Islet of Langerhans (tissue), 1 donor: ENCODE measurements at regions not wholly inside any gene's neighbourhood (a gene's known extent, or its start where the extent isn't known, plus 50 kb on each side); places are given as distances from the start of the nearest gene placed in this dataset.
A peak's percentile ranks its signal among the peaks of the same experiment; 100 is the strongest.

Source experiments
- FAIRE-seq: peaks from one replicate; lab custom pipeline; 2011; peaks lifted over from hg19 to GRCh38; lab: Jason Lieb, UNC

GRCh38 chr18:39721712-39722111, 2156.1 kb upstream of the CELF4 start:
- no peak for FAIRE-seq

- FAIRE-seq = no peak
Measured at GRCh38 chr18:39713961-39714360, 2148.4 kb upstream of the CELF4 start.

DNA sequence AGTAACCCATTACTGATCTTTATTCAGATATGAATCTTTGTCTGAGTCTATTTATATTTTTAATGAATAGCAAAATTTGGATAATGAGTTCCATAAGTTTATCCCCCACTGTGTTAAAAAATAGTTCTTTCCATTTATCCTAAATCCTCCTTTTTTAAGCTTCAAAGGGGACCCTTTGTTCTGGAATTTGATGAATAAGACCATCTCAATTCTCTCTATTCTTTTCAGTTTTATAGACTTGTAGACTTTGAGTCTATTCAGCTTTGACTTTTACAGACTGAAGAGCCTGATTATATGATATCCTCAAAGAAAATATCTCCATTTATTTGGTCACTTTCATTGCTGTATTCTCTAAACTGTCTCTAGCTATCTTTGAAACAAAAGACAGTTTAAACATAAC, 2146.1 kb upstream of the CELF4 start:
- FAIRE-seq = peak; percentile 88

DNA sequence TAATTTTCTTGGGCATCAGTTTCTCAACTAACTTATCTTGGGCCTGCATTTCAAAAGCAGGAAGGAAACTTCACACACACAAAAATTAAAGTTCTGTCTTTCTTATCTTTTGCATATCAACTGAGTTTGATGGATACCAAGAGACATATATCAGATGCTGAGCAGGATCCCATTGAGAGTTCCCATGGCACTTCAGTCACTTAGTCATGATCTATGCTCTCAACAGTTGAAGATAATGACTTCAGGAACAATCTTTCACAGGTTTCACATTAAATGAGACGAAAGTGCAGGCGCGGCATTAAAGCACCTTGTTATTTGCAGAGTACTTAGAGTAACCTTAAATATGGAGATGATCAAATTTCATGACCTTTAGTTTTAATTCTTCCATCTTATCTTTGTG, 2139.8 kb upstream of the CELF4 start:
- FAIRE-seq = no peak

GRCh38 chr18:39702888-39703287, 2137.3 kb upstream of the CELF4 start:
- FAIRE-seq = no peak

DNA sequence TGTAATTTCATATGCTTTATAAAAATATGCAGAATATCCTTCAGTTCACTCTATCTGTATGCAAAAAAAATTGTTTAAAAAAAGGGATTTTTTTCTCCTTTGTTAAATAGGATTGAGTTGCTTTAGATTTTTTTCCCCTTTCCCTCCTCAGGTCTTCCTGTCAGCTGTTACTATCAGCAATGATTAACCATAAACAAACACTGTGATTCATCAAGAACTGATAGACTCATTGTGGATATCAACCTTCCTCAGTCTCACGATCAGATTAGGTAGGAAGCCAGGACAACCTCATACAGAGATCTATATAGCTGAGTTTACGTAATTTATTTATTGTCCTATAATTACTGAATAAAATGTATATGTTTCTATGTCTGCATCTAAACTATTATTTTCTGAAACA, 2136.2 kb upstream of the CELF4 start:
- peak; percentile 92 for FAIRE-seq

DNA sequence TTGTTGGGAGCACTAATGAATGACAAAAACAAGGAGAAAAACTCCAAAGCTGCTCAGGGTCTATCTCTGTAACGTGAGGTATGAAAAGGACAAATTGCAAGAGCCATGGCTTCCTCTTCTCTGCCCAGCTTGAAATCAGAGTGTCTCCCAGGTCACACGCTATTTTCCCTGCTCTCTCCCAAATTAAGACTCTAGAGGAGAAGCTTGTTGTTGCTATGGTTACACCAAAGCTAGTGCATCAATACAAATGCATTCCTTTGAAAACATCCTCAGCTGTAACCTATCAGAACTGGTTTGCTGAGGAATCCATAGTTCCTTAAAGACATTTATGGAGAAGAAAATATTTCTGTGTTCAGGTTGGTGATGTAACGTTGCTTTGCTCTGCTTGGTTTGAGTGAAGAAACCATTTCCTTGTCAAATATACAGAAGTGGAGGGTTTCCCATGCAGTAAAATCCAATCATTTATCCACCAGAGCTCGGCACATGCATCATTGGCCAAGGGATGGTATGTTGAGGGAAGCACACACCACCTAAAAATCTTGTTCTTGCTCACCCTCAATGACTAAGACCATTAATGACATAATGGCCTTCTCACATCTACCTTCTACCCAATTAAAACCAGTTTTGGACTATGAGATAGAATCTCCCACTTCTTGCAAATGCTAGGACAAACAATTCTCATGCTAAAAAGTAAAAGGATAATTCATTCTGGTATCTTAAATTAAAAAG, 2135.6 kb upstream of the CELF4 start:
- no peak for FAIRE-seq

DNA sequence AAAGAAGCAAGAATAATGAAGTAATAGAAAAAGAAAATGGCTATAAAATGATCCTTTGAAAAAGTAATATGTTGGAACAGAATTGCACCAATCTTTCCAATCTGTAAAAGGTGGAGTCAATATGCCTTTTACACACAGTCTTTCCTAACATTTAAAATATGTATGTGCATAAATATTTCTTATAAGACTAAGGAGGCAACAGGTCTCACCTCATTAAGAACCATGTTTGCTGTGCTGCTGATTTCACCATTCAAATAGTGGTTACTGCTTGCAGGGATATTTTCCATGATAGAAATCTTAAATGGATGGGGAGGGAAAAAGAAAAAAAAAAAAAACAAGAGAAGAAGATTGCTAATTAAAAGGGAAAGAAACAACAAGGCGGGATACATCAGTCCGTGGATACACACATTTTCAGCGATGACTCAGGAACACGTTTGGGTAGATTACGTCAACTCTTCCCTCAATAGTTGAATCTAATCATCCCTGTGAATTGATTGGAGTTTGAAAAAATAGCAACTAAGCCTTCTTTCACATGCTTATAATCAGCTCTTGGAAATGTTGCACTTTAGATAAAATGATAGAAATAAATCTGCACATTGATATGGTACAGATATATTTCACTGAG, 2133.9 kb upstream of the CELF4 start:
- FAIRE-seq = no peak

DNA sequence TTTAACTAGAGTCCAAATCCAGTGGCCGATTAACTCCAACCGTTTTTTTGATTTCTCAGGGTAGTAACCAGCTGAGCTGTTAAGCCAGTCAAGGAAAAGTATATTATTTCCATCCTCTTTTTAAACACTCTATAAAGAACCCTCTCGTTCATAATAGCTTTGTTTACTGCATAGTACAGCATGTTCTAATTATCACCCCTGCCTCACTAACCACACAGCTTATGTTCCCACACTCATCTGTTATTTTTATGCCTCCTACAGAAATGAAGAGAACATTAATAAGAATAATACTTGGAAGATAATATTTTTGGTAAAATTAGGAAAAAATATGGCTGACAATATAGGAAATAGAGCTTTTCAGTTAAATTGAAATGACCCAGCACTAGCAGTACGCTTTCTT, 2132.8 kb upstream of the CELF4 start:
- FAIRE-seq = peak; percentile 38

- FAIRE-seq = no peak
Measured at GRCh38 chr18:39693359-39693758, 2127.8 kb upstream of the CELF4 start.

- no peak for FAIRE-seq
Measured at GRCh38 chr18:39692367-39693015, 2126.9 kb upstream of the CELF4 start.

- FAIRE-seq = no peak
Measured at GRCh38 chr18:39685303-39685902, 2119.8 kb upstream of the CELF4 start.

DNA sequence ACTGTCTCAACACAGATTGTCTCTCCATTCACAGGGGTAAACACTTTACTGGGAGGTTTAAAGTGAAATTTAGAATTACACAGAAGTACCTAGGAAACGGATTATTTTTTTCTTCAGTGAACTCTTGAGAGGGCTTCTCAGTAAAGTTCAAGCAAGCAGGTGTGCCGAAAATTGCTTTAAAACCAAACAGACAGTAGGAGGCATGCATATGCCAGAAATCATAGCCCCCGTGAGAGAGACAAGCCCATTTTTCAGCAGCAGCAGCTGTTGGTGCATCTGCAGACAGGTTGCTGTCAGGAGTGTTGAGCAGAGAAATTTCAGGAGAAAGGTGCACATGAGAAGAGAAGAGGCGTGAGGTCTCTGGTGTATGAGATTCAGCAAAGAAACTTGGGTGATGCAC, 2115.5 kb upstream of the CELF4 start:
- no peak for FAIRE-seq

DNA sequence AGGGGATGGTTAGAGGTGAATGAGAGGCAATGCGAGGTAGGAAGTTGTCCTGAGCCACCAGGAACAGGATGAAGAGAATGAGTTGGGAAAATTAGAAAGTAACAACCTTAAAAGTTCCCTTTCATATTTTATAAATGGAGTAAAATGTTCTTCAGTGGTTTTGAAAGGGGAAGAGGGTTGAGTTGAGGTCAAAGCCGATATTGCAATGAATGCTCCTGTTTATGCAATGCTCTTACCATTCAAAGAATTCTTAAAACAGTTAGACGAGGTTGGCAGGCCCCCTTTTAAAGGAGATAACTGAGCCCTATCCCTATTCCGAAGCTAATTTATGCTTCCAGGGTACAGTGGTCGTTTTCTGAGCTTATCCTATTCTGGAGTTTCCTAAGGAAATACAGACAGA, 2110.3 kb upstream of the CELF4 start:
- FAIRE-seq = no peak

DNA sequence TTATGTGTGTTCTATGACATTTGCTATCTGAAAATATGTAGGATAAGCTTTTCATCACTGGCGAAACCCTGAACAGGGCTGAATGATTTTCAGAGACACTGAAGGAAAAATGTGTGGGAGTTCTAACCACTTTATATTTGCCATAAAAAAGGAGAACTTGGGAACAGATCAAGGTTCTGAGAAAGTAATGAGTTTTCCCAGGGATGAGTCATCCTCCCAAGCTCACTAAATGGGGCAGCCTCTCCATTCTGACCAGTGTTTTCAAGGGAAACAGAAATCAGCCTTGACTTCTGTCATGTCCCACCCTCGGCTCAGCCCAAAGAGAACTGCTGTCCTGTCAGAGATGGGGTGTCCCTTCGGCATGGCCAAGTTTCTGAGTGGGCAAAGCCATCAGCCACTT, 2109.8 kb upstream of the CELF4 start:
- FAIRE-seq = no peak

DNA sequence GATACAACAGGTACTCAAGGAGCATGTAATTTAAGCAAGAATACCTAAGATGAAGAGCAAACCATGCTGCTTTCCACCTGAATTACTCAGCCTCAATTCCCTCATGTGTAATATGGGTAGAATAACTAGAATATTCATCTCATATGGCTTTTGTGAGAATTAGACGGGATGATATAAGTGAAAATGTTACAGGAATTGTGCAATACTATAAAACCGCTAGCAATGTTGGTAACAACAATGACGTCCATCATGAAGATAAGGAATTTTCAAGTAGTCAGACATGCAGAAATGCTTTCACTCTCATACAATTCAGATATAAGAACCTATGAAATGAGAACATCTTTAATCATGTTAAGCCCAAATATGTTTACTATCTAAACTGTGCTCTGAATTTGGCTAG, 2106.6 kb upstream of the CELF4 start:
- FAIRE-seq = no peak

- no peak for FAIRE-seq
Measured at GRCh38 chr18:39667905-39668304, 2102.3 kb upstream of the CELF4 start.

- no peak for FAIRE-seq
Measured at GRCh38 chr18:39666541-39666940, 2100.9 kb upstream of the CELF4 start.

DNA sequence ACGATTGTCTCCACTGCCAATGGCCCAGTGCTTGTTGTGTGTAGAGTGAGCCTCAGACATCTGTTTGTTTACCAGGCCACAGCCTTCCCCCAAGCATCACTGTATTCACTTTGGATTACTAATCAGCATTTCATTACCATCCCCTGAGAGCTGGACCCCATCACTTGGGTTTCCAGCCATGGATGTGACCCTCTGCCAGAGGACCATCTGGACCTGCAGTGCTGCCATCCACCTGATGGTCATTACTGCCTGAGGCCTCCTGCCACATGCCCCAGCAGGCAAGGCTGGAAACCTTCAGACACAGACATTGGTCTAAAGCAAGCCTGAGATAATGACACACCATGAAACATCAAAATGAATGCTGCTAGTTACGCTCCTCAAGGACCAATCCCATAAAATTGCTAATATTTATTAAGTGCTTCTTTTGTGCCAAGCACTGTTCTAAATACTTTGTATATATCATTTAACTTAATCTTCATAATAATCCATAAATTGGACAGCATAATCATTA, 2096.3 kb upstream of the CELF4 start:
- no peak for FAIRE-seq

DNA sequence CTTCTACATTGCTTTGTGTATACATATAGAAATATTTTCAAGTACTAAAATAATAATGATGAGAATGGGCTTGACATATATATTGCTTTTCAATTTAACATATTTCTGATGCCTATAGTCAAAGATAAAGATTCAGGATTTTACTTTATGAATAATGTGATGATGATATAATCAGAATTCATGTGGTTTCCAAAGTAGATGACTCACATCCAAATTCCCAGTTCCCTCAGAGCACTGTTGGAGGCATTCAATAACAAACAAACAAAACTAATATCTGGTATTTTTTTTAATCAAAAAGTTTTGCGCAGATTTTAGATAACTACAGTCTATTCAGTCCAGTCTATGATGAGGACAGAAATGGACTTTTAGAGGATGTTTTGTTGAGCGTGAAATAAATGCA, 2094.5 kb upstream of the CELF4 start:
- FAIRE-seq = no peak

GRCh38 chr18:39655341-39655740, 2089.7 kb upstream of the CELF4 start:
- peak; percentile 55 for FAIRE-seq

- FAIRE-seq = no peak
Measured at GRCh38 chr18:39653221-39653620, 2087.6 kb upstream of the CELF4 start.

GRCh38 chr18:39648616-39649015, 2083.0 kb upstream of the CELF4 start:
- peak; percentile 88 for FAIRE-seq
